UCSD-AML1 (cell line): ENCODE measurements at regions not wholly inside any gene's neighbourhood (a gene's known extent, or its start where the extent isn't known, plus 50 kb on each side); places are given as distances from the start of the nearest gene placed in this dataset.
"Not testable (repeated sequence)": the region's sequence is repeated elsewhere in the genome, so short reads cannot be mapped to it uniquely, and the experiment has no call there.

Experiments
- DNase-seq: peaks from one replicate; lab custom pipeline; 2025; ENCODE audit not compliant: unreplicated experiment; lab: John Stamatoyannopoulos, UW

DNA sequence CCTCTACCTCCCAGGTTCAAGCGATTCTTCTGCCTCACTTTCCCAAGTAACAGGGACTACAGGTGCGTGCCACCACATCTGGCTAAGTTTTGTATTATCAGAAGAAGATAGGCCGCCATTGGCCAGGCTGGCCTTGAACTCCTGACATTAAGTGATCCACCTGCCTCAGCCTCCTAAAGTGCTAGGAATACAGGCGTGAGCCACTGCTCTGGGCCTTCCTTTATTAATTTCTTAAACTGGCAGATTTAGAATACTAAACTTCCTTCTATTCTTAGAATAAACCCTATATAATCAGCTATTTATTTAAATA lies 86.6 kb downstream of the HFE start:
- no peak for DNase-seq

GRCh38 chr6:26175033-26175427 lies 87.8 kb downstream of the HFE start:
- no peak for DNase-seq

GRCh38 chr6:26175428-26176181 lies 88.4 kb downstream of the HFE start:
- no peak for DNase-seq

DNA sequence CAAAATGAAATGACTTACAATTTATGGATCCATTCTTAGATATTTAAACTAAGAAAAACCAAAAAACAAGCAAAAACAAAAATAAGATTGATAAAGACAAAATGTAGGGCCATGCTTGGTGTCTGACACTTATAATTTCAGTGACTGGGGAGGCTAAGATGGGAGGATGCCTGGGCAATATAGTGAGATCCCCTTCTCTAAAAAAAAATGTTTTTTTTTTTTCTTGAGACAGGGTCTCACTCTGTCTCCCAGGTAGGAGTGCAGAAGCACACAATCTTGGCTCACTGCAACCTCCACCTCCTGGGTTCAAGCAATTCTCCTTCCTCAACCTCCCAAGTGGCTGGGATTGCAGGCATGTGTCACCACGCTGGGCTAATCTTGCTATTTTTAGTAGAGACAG lies 92.4 kb downstream of the HFE start:
- DNase-seq = no peak

GRCh38 chr6:26180346-26180745 lies 93.1 kb downstream of the HFE start:
- no peak for DNase-seq

DNA sequence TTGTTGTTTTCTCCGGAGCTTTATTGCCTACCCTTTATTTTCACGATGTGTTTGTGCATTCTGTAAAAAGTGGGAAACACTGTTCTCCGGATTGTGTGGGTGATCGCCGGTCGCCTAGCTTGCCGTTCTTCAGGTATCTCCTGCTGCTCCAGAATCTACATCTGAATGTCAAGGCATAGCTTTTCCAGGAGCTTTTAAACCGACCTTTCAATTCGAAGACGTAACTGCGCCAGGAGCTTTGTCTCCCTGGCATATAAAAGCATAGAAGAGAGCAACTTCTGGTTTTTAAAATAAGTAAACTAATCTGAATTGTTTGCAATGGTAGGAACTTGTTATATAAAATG lies 96.0 kb downstream of the HFE start:
- no peak for DNase-seq

DNA sequence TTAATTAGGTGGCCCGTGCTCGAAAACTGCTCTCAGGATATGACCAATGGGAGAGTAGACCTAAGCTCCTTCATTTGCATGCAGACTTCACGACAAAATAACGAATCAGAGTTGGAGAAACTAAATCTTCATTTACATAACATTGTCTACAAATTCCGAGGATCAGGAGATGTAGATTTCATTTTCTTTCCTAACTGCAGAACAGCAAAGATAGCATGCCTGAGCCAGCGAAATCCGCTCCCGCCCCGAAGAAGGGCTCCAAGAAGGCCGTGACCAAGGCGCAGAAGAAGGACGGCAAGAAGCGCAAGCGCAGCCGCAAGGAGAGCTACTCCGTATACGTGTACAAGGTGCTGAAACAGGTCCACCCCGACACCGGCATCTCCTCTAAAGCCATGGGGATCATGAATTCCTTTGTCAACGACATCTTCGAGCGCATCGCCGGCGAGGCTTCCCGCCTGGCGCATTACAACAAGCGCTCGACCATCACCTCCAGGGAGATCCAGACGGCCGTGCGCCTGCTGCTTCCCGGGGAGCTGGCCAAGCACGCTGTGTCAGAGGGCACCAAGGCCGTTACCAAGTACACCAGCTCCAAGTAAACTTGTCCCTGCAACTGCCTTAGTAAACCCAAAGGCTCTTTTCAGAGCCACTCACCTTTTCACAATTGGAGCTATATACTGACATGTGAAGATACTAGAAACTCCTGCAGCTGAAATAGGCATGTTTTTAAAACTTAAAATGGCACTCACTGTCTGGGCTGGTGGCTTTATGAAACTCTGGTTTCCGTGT lies 96.5 kb downstream of the HFE start:
- no peak for DNase-seq

GRCh38 chr6:26184367-26184891 lies 97.2 kb downstream of the HFE start:
- DNase-seq = no peak

GRCh38 chr6:26185004-26185403 lies 97.8 kb downstream of the HFE start:
- DNase-seq = no peak

DNA sequence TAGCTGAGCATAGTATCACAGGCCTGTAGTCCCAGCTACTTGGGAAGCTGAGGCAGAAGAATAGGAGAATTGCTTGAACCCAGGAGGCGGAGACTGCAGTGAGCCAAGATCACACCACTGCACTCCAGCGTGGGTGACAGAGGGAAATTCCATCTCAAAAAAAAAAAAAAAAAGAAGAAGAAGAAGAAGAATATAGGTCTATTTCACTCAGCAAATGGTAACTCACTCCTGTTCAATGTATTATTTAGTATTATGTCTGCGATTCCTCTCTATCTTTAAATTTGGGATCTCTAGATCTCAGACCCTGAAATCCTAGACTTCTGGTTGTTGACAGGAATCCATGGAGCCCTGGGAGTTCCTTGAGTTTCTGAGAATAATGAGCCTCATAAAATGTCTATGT lies 98.6 kb downstream of the HFE start:
- no peak for DNase-seq

GRCh38 chr6:26186652-26187051 lies 99.4 kb downstream of the HFE start:
- DNase-seq = no peak

GRCh38 chr6:26187292-26187691 lies 100.1 kb downstream of the HFE start:
- no peak for DNase-seq

DNA sequence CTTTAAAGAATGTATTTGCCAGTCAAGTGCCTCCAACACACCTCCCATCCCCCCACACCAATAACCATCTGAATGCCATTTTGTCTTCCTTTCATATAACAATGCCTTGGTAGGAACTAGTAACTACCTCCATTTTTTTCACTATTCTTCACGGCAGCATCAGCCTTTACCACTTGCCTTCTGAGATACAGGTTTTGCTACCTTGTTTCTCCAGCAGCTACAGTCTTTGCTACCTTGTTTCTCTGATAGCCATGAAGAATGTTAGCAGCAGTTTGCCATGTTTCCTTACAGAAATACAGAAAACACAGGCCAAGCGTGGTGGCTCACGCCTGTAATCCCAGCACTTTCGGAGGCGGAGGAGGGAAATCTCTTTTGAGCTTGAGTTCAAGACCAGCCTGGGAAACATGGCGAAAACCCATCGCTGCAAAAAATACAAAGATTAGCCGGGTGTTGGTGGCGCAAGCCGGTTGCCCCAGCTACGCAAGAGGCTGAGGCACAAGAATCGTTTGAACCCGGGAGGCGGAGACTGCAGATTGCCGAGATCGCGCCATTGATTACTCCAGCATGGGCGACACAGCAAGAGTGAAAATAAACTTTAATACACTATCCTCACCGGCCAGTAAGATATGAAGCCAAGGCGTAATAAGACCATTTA lies 100.9 kb downstream of the HFE start:
- no peak for DNase-seq

GRCh38 chr6:26191512-26191911 lies 104.3 kb downstream of the HFE start:
- not testable (repeated sequence) for DNase-seq

DNA sequence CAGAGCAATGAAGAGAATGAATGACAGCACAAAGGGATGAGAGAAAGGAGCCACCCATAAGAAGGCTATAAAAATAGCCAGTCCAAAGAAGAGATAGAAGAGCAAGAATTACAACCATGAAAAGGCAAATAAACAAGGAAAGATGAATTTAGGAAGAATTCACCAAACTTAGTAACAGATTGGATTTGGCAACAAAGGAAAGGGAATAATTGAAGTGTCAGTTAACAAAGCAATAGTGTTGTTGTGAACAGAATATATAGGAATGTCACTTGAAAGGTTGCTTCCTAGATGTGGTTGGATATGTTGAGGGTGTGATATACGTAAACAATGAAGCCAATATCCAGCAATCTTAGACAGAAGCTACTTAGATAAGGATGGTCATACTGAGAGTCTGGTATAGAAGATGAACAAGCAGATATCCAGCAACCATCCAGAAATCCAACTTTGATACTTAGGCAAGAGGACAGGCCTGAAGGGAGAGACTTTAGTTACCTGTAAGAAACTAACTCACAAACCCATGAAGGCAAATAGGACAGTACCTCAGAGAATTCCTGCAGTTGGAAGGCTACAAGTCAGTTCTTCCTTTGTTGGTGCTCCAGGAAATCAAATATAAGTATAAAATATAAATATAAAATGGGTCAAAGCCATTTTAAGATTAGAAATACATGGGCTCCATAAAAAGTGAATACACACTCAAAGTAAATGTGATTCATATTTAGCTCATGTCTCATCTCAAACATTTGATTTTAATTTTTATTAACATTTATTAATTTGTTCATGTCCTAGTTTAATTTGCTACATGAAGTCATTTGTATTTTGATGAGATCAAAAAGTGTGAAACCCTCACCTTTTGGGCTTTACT lies 106.5 kb downstream of the HFE start:
- no peak for DNase-seq

DNA sequence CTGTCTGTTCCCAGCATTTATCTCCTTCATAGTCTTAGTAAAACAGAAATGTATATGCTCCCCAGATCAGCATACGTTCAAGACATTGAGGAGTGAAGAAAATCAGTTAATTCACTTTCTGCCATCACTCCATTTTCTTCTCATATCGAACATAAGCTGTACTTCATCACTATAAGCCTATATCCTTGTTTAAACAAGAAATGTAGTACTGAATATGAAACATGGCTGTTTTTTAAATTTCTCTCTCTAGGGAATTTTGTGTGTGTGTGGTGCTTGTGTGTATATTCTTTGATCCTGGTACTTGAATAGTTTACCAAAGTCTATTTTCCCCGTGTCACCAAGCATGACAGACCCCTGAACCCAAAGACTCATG lies 107.1 kb downstream of the HFE start:
- no peak for DNase-seq

DNA sequence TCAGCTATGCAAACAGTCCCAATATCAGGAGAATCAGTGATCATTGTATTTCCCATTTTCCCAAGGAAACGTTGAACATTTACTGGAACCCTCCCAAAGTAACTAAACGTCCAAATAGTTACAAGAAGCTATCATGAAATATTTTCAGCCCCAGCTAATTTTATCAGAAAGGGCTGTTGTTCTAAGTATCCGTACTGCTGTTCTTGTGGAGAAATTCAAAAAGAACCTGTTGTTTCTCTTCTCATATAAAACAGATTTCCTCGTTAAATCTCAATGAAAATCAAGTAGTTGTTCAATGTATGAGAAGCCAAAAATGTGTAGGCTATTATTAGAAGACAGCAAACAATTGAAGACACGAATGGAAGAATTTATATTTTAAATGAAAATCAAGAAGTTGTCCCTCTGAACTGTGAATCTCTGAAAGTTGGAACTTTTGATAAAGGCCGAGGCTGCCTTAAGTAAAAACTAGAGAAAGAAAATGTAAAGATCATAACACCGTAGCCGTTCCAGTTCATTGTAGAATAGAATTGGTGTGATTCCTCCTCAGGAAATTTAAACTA lies 107.7 kb downstream of the HFE start:
- DNase-seq = no peak

GRCh38 chr6:26195376-26195923 lies 108.2 kb downstream of the HFE start:
- DNase-seq = peak; percentile 77

GRCh38 chr6:26195924-26196845 lies 109.0 kb downstream of the HFE start:
- peak; percentile 57 for DNase-seq
